Upper lobe of left lung (tissue), 4 donors: ENCODE measurements at regions not wholly inside any gene's neighbourhood (a gene's known extent, or its start where the extent isn't known, plus 50 kb on each side); places are given as distances from the start of the nearest gene placed in this dataset.

Experiments used
- CTCF ChIP-seq, 6 experiments: fragments of 450-650 bp in 4 of 6; fragments of 200-600 bp in 2 of 6; sonication (generic) in 2 of 6; IDR thresholded peaks; one replicate each; pipeline ENCODE4 v1.5.1; 2016 to 2019; ENCODE audit warnings: antibody characterized with exemption in 6 of 6
- EP300 ChIP-seq, 4 donors: sonication (generic); formaldehyde crosslinking; IDR thresholded peaks; one replicate each; pipeline ENCODE4 v1.5.1; 2017; ENCODE audit warnings: antibody characterized with exemption in 4 of 4, control low read depth in 2 of 4
- POLR2A ChIP-seq, 4 donors: fragments of 450-650 bp; IDR thresholded peaks; one replicate each; pipeline ENCODE4 v1.5.1; 2016 to 2017; ENCODE audit warnings: antibody characterized with exemption in 4 of 4, mild to moderate bottlenecking in 2 of 4
- POLR2AphosphoS5 ChIP-seq, 2 donors: sonication (generic); formaldehyde crosslinking; IDR thresholded peaks; one replicate each; pipeline ENCODE4 v1.5.1; 2017; ENCODE audit warnings: antibody characterized with exemption in 2 of 2

GRCh38 chr17:79350533-79350932 lies 260.3 kb downstream of the RBFOX3 start:
- TF ChIP-seq CTCF (IDR thresholded peaks at IDR 0.05) (no peak), POLR2A (IDR thresholded peaks at IDR 0.05) (no peak), EP300 (IDR thresholded peaks at IDR 0.05) (no peak), POLR2AphosphoS5 (IDR thresholded peaks at IDR 0.05) (no peak)
